NCI-H146 (cell line): ENCODE measurements at regions not wholly inside any gene's neighbourhood (a gene's known extent, or its start where the extent isn't known, plus 50 kb on each side); places are given as distances from the start of the nearest gene placed in this dataset.
A peak's percentile ranks its signal among the peaks of the same experiment; 100 is the strongest.
"Not testable (repeated sequence)": the region's sequence is repeated elsewhere in the genome, so short reads cannot be mapped to it uniquely, and the experiment has no call there.

ENCODE experiments used
- DNase-seq: peaks from one replicate; lab custom pipeline; 2025; lab: John Stamatoyannopoulos, UW

GRCh38 chr2:113341191-113341869 lies 62.6 kb upstream of the PAX8 start:
- peak; percentile 17 for DNase-seq

- DNase-seq = no peak
Measured at GRCh38 chr2:113337809-113338208, 59.1 kb upstream of the PAX8 start.

GRCh38 chr2:113336040-113336439 lies 57.3 kb upstream of the PAX8 start:
- DNase-seq = not testable (repeated sequence)

- DNase-seq = no peak
Measured at GRCh38 chr2:113334147-113334546, 55.4 kb upstream of the PAX8 start.

- not testable (repeated sequence) for DNase-seq
Measured at GRCh38 chr2:113333735-113334134, 55.0 kb upstream of the PAX8 start.

- DNase-seq = not testable (repeated sequence)
Measured at GRCh38 chr2:113330060-113330767, 51.5 kb upstream of the PAX8 start.

GRCh38 chr2:113328973-113329372 lies 50.3 kb upstream of the PAX8 start:
- not testable (repeated sequence) for DNase-seq

GRCh38 chr2:113328572-113328971 lies 49.9 kb upstream of the PAX8 start:
- not testable (repeated sequence) for DNase-seq
